ENCODE measurements at regions not wholly inside any gene's neighbourhood (a gene's known extent, or its start where the extent isn't known, plus 50 kb on each side); places are given as distances from the start of the nearest gene placed in this dataset.

DNA sequence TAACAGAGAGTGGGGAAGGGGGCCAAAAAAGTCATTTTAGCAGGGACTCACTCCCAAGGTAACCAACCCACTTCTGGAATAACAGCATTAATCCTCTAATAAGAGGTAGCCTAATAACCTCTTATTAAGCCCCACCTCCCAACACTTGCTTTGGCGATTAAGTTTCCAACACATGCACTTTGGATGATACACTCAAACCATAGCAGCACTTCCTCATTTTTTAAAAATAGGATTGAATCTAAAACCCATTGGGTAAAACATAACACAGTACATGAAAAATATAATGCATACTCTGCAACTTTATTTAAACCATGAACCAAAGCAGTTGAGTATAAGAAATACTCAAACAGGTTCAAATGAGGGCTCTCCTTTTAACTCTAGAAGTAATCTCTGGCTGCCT lies 318.3 kb downstream of the HACE1 start:
- Histone ChIP-seq H2AFZ (ENCODE audit: low read length) (no peak overlapping the region), H3K4me2 (ENCODE audit: low read depth, low read length) (no peak overlapping the region), H3K9me3 (ENCODE audit: low read length) (no peaks in the 10 kb centered on the region), H3K9ac (ENCODE audit: insufficient read depth, low read depth, low read length) (no peak overlapping the region), H3K36me3 (replicated peaks in 1 of 2; ENCODE audit: control insufficient read depth in 1 of 2, insufficient read depth in 2 of 2, low read length in 2 of 2) (no peaks in the 10 kb centered on the region), H3K79me2 (ENCODE audit: insufficient read depth, low read length) (no peaks in the 10 kb centered on the region), H3K4me1 (ENCODE audit: insufficient read depth, low read length) (no peaks in the 10 kb centered on the region), H3K4me3 (replicated peaks in 1 of 3; ENCODE audit: insufficient read depth in 1 of 3, low read depth in 2 of 3, low read length in 3 of 3) (no peak overlapping the region), H3K27ac (ENCODE audit: extremely low read length, insufficient read depth, low read length) (no peak overlapping the region), H4K20me1 (ENCODE audit: insufficient read depth, low read length) (no peaks in the 10 kb centered on the region), H3K27me3 (ENCODE audit: control insufficient read depth in 1 of 2, insufficient read depth in 2 of 2, low read length in 2 of 2) (no peaks in the 10 kb centered on the region; a peak in 1 of 5 replicates)
- no TSS peak for BruUV-seq (replicated peaks)
- FAIRE-seq (no peak), ATAC-seq (no peak), DNase-seq (ENCODE audit: low spot score) (no peak)
- WGBS (ENCODE audit: low lambda C conversion rate), result 45% methylated on average over 1 of the region's 1 CpG
- in situ Hi-C loops (cut with HindIII; ENCODE audit: extremely low pct_ligation_motif_present, low pct_unique_long_range_greater_than_20kb), result no loop called here
- intact Hi-C loops (cut with micrococcal nuclease; ENCODE audit: unreplicated experiment), result no loop called here
- TF ChIP-seq ELF4 (CRISPR knock-in tag; IDR thresholded peaks at IDR 0.05; ENCODE audit: borderline replicate concordance), result no peak
- TF ChIP-seq PAX8 (CRISPR knock-in tag; IDR thresholded peaks at IDR 0.05; ENCODE audit: borderline replicate concordance), result no peak
- POLR2A ChIA-PET, result no interaction called here
- CTCF ChIA-PET (ENCODE audit: low intra/inter-chr PET ratio, low total read pairs), result no interaction called here

DNA sequence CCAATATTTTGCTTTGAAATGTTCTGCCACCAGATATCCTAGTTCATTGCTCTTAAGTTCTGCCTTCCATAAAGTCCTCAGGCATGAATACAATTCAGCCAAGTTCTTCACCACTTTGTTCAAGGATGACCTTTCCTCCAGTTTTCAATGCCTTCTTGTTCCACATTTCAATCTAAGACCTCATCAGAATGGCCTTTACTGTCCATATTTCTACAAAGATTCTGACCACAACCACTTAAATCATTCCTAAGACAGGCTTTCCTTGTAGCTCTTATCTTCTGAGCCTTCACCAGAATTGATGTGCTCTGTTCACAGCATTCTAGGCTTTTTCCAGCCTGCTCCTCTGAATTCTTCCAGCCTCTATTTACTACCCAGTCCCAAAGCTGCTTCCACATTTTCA lies 319.0 kb downstream of the HACE1 start:
- Histone ChIP-seq H3K4me3 (replicated peaks in 1 of 3; ENCODE audit: insufficient read depth in 1 of 3, low read depth in 2 of 3, low read length in 3 of 3) (no peak overlapping the region), H3K9me3 (ENCODE audit: low read length) (no peaks in the 10 kb centered on the region), H3K27ac (ENCODE audit: extremely low read length, insufficient read depth, low read length) (no peak overlapping the region), H3K4me1 (ENCODE audit: insufficient read depth, low read length) (no peaks in the 10 kb centered on the region), H3K4me2 (ENCODE audit: low read depth, low read length) (no peak overlapping the region), H4K20me1 (ENCODE audit: insufficient read depth, low read length) (no peaks in the 10 kb centered on the region), H3K36me3 (replicated peaks in 1 of 2; ENCODE audit: control insufficient read depth in 1 of 2, insufficient read depth in 2 of 2, low read length in 2 of 2) (no peaks in the 10 kb centered on the region), H3K9ac (ENCODE audit: insufficient read depth, low read depth, low read length) (no peak overlapping the region), H2AFZ (ENCODE audit: low read length) (no peak overlapping the region), H3K27me3 (ENCODE audit: control insufficient read depth in 1 of 2, insufficient read depth in 2 of 2, low read length in 2 of 2) (no peaks in the 10 kb centered on the region; a peak in 1 of 5 replicates), H3K79me2 (ENCODE audit: insufficient read depth, low read length) (no peaks in the 10 kb centered on the region)
- CTCF ChIA-PET (ENCODE audit: low intra/inter-chr PET ratio, low total read pairs), result no interaction called here
- DNase-seq (ENCODE audit: low spot score) (no peak), FAIRE-seq (no peak), ATAC-seq (no peak)
- no TSS peak for BruUV-seq (replicated peaks)
- in situ Hi-C loops (cut with HindIII; ENCODE audit: extremely low pct_ligation_motif_present, low pct_unique_long_range_greater_than_20kb) (no loop called here), intact Hi-C loops (cut with micrococcal nuclease; ENCODE audit: unreplicated experiment) (no loop called here)
- POLR2A ChIA-PET, result no interaction called here
- TF ChIP-seq SATB2 (CRISPR knock-in tag; IDR thresholded peaks at IDR 0.05) (no peak), ZNF280D (CRISPR knock-in tag; IDR thresholded peaks at IDR 0.05) (no peak), ZNF772 (CRISPR knock-in tag; IDR thresholded peaks at IDR 0.05) (no peak), HNRNPK (IDR thresholded peaks at IDR 0.05; ENCODE audit: low read depth, low read length, poor library complexity, severe bottlenecking) (no peak), ZFY (CRISPR knock-in tag; IDR thresholded peaks at IDR 0.05) (no peak), NFYB (CRISPR knock-in tag; IDR thresholded peaks at IDR 0.05) (no peak), ZNF235 (CRISPR knock-in tag; IDR thresholded peaks at IDR 0.05; ENCODE audit: borderline replicate concordance) (no peak), CENPX (CRISPR knock-in tag; IDR thresholded peaks at IDR 0.05) (no peak), MXD1 (CRISPR knock-in tag; IDR thresholded peaks at IDR 0.05) (no peak)
- TF ChIP-seq, protein P1, sequence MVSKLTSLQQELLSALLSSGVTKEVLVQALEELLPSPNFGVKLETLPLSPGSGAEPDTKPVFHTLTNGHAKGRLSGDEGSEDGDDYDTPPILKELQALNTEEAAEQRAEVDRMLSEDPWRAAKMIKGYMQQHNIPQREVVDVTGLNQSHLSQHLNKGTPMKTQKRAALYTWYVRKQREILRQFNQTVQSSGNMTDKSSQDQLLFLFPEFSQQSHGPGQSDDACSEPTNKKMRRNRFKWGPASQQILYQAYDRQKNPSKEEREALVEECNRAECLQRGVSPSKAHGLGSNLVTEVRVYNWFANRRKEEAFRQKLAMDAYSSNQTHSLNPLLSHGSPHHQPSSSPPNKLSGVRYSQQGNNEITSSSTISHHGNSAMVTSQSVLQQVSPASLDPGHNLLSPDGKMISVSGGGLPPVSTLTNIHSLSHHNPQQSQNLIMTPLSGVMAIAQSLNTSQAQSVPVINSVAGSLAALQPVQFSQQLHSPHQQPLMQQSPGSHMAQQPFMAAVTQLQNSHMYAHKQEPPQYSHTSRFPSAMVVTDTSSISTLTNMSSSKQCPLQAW (CRISPR knock-in tag; IDR thresholded peaks at IDR 0.05), result no peak

Data from HepG2 (cell line).